HG02623 (cell line): ENCODE measurements at regions not wholly inside any gene's neighbourhood (a gene's known extent, or its start where the extent isn't known, plus 50 kb on each side); places are given as distances from the start of the nearest gene placed in this dataset.
A peak's percentile ranks its signal among the peaks of the same experiment; 100 is the strongest.
"Not testable (repeated sequence)": the region's sequence is repeated elsewhere in the genome, so short reads cannot be mapped to it uniquely, and the experiment has no call there.

Experiments used
- ATAC-seq: cut with Tn5 transposase; IDR thresholded peaks from one replicate; pipeline ENCODE4 v1.9.1; 2021; ENCODE audit warnings: moderate library complexity; ENCODE audit not compliant: unreplicated experiment

DNA sequence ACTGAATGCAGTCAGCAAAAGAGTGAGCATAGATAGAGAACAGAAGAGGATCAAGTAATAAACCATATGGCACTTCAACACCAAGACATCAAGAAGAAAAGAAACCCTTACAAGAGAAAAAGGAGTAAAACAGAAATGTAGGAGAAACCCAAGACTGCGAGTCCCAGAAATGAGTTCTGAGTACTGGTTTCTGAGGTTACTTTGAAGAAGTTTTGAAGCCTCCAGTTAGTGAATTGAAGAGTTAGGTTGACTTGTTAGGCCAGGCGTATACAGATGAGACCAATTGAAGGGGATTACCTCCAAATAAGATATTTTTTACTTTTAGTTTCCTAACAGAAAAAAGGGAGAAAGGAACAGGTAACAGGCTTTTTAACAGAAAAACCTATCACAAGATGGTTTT, 162.2 kb upstream of the SSTR1 start:
- ATAC-seq: no peak

GRCh38 chr14:38046160-38046559, 161.5 kb upstream of the SSTR1 start:
- no peak for ATAC-seq

DNA sequence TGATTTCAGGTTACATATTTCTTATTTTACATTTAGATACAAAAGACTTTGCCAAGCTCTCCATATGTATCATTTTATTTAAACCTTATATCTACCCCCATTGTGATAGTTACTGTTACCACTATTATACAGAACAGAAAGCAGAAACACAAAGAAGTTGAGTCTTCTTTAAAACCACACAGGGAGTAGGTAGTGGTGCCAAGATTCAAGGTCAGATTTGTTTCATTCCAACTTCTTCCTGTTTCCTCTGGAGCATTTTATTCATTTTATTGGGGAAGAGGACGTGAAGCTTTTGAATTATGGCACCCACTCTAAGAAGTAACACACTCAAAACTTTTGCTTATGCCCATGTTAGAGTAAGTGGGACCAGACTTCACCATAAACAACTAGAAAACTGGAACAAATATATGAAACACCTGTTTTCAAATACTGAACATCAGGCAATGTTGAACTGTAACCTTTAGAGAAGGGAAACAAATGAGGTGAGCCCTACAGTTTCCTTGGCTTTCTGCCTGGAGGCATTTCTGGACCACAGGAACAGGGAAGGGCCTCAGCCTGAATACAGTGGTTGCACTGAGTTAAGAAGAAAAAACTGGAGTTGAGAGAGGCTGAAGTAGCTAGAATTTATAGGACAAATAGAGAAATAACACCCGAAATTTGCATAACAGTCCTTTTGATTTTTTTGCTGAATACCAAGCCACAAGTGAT, 160.4 kb upstream of the SSTR1 start:
- no peak for ATAC-seq

GRCh38 chr14:38053666-38054065, 154.0 kb upstream of the SSTR1 start:
- no peak for ATAC-seq

- no peak for ATAC-seq
Observed at GRCh38 chr14:38056270-38056669, 151.4 kb upstream of the SSTR1 start.

GRCh38 chr14:38062223-38062622, 145.5 kb upstream of the SSTR1 start:
- not testable (repeated sequence) for ATAC-seq

GRCh38 chr14:38063711-38064320, 143.9 kb upstream of the SSTR1 start:
- no peak for ATAC-seq

DNA sequence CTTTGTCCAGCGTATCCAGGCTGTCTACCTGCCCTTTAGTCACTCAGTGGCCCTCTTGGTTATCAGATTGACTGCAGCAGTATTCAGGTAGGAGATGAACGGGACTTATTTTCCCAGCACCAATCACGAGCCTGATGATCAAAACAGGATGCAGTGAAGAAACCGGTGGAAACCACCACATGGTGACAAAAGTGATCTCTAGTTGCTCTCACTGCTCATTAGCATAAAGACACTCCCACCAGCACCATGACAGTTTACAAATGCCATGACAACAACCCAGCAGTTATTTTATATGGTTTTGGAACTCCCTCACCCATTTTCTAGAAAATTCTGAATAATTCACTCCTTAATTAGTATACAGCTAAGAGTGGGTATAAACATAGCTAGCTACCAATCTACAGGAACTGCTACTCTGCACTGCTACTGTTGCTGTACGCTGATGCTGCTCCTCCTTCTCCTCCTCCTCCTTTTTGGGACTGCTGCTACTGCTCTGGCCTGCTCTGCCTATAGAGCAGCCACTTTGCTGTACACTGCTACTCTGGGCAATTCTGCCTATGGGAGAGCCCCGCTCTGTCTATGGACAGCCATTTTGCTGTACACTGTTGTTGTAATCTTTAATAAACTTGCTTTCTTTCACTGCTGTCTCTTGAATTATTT, 142.5 kb upstream of the SSTR1 start:
- ATAC-seq: no peak

DNA sequence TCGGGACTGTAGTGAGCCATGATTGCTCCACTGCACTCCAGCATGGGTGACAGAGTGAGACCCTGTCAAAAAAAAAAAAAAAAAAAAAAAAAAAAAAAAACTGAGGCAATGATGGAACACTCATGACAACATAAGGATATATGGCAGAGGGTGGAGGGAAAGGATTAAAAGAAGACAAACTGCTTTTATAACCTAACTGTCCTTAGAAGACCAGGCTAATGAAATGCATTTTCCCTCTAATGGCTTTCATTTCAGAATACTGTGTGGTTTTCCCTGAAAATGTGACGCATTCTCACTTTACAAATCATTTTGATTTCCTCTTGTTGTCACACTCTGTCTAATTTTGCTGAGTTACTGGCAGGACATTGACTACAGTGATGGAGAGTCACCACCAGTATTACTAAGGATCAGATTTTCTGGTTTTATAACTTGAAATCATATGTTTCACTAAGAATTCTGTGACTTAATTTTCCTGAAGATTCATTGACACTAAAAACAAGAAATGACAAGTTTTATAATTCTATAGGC, 137.6 kb upstream of the SSTR1 start:
- ATAC-seq: no peak

GRCh38 chr14:38073641-38074040, 134.1 kb upstream of the SSTR1 start:
- ATAC-seq: no peak

GRCh38 chr14:38074081-38074480, 133.6 kb upstream of the SSTR1 start:
- no peak for ATAC-seq

GRCh38 chr14:38074754-38075153, 132.9 kb upstream of the SSTR1 start:
- no peak for ATAC-seq

DNA sequence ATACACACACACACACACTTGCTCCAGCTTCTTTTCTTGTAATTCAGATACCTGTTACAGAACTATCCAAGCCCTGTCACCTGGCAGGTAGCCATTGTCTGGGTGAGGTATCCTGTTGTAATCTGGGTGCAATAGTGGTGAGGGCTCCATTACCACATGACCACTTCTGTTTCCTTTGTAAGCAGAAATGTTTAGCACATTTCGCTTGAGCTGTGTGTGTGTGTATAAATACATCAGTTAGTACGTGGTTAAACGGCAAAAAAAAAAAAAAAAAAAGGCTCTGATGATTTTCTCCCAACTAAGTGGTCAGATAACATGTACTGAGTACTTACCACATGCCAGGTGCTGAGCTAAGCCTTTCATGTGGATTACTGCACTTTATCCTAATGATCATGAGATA, 129.3 kb upstream of the SSTR1 start:
- no peak for ATAC-seq

GRCh38 chr14:38079268-38079667, 128.4 kb upstream of the SSTR1 start:
- ATAC-seq: peak; percentile 84

DNA sequence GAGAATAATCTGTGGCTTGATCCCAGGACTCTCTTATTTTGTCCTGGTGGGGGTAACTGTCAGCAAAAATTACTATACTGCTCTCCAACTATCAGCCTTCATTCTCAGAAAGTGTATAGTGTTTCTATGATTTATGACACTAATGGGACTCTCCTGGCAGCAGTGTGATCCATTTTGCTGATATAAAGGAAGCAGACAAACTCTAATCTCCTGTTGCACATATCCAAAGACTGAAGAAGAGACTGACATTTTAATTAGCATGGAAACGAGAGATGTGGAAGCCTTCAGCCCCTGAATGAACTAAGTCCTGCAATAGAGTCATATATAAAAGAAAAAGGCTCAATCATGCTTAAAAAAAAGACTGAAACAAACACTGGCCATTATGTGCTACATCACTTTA, 127.8 kb upstream of the SSTR1 start:
- no peak for ATAC-seq

DNA sequence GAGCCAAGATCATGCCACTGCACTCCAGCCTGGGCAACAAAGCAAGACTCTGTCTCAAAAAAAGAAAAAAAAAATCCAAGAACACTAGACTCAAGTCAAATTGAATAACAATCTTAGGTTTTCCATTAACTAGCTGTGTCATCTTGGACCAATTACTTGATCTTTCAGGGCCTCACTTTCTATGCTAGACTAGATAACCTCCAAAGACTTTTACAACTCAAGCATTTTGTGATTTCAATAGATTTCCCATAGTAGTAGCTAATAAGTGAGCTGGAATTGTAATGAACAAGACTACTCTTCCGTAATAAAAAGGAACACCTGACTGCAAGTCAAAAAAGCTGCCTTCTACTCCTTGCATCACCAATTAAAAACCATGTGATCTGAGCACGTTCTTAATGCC, 127.0 kb upstream of the SSTR1 start:
- no peak for ATAC-seq

DNA sequence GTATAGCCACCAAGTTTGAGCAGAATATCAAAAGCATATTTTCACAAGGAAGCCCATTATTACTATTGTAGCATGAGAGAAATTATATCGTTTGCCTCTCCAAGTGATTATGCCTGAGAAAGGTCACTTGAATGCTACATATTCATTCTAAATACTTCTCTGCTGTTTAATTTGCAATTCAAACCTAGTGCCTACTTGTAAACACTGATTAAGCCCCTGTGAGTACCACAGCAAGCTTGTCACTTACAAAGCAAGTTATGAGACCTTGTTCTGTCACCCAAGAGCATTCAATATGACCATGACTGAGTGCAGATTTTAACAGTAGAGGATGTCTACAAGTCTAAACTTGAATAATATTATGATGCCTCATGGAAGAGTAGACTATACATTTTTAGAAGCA, 124.7 kb upstream of the SSTR1 start:
- no peak for ATAC-seq

GRCh38 chr14:38089123-38089522, 118.6 kb upstream of the SSTR1 start:
- ATAC-seq: no peak

DNA sequence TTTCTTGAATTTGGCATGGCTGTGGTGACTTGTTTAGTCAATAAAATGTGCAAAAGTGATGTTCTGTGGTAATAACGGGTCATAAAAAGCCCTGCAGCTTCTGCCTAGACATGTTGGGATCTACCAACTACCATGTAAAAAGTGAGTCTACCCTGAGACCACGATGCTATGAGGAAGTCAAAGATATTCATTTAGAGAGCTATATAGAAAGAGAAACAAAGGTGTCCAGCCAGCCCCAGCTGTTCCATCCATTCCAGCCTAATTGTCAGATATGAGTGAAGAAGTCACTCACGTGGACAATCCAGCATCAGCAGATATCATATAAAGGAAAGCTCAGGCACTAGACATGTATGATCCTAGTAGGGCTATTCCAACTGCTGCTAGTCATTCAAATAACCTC, 117.2 kb upstream of the SSTR1 start:
- ATAC-seq: no peak

GRCh38 chr14:38098074-38098836, 109.4 kb upstream of the SSTR1 start:
- ATAC-seq: no peak

DNA sequence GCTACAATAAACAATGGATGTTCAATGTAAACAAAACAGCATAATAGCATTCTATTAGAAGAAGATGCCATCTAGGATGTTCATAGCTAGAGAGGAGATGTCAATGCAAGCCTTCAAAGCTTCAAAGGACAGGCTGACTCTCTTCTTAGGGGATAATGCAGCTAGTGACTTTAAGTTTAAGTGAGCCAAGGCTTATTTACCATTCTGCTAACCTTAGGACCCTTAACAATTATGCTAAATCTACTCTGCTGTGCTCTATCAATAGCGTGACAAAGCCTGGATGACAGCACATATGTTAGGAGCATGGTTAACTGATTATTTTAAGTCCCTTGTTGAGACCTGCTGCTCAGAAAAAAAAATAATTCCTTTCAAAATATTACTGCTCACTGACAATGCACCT, 106.0 kb upstream of the SSTR1 start:
- ATAC-seq: no peak
